ENCODE measurements at regions not wholly inside any gene's neighbourhood (a gene's known extent, or its start where the extent isn't known, plus 50 kb on each side); places are given as distances from the start of the nearest gene placed in this dataset.

GRCh38 chr14:58722441-58722840 lies 84.7 kb downstream of the DACT1 start:
- TF ChIP-seq CTCF (IDR thresholded peaks at IDR 0.05), result no peak
- TF ChIP-seq EZH2 (IDR thresholded peaks at IDR 0.05), result no peak
- no peak for TF ChIP-seq EZH2phosphoT487 (IDR thresholded peaks at IDR 0.05)

All from neural progenitor cell (in vitro differentiated cells).